NCI-H748 (cell line): ENCODE measurements at regions not wholly inside any gene's neighbourhood (a gene's known extent, or its start where the extent isn't known, plus 50 kb on each side); places are given as distances from the start of the nearest gene placed in this dataset.

Experiments used
- DNase-seq: peaks from one replicate; lab custom pipeline; 2025; ENCODE audit not compliant: unreplicated experiment; lab: John Stamatoyannopoulos, UW

DNA sequence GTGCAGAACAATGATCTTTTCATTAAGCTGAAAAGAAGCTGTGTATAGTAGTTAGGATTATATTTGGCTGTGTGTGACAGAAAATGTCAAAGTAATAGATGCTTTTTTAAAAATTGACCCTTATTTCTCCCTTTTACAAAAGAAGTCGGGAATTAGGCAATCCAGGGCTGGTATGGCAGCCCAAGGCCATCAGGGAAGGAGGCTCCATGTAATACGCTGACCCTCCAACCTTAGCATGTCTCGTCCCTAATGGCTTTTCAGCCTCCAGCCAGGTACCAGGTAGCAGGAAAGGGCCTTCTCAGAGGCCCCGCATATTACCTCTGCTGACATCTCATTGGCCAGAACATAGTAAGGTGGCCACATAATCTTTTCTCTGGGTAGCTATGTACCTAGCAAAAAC lies 79.7 kb downstream of the VCPKMT start:
- DNase-seq, result no peak

DNA sequence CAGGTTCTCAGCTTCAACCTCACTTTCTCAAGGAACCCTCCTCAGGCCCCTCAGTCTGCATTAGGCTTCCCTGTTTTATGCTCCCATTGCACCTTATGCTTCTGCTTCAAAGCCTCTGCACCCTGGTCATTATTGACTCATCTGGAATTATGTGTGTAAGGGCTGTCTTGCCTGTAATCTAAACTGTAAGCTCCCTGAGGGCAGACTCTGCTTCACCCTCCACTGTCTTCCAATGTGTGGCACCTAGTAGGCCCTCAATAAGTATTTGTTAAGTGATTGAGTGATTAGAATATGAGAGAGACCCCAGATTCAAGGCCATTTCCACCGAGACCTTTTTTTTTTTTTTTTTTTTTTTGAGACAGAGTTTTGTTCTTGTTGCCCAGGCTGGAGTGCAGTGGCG lies 79.1 kb downstream of the VCPKMT start:
- DNase-seq, result no peak

DNA sequence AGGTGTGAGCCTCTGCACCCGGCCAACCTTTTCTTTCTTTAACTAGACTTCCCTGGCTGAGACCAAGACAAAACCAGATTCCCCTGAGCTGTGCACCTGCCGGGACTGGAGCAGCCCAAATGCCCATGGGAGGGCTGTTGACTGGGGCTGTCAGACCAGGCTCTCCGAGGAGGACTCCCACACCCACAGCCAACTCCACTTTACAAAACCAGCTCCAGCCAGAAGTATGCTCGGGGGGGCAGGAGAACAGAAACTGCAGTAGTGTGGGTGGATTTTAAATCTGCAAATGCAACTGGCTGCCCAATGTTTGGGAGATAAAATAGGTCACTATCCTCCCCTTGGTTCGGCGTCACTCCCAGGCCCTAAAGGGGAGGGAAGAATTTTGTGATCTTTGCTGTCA lies 78.5 kb downstream of the VCPKMT start:
- DNase-seq, result no peak

DNA sequence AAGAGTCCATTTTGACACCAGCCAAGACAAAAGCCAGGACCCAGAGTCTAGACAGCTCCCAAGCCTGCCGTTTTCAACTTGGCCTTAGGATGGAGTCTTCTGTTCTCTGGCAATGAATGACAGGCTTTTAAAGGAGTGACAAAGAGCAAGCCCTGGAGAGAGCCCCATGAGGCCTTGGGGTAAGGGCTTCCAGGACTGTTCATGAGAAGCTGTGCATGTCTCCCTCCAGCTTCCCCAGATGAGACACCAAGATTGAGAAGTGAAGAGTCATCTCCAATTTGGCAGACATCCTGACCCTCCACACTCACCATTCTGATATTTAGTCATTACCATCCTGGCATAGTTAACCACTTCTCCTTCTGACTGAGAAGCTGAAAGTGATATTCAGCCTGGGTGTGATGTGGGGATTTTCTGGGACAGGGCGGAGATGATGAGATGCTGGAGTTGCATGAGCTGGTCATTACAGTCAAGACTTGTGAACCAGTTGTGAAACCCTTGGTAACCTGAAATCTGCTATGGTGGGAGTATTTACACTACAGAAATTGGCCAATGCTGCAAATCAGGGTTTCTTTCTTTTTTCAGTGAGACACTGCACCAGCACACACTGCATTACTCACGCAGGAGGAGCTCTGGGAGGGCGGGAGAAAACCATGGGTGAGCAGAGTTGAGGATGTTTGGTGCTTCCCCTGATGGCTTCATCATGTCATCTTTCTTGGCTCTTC lies 77.8 kb downstream of the VCPKMT start:
- no peak for DNase-seq

DNA sequence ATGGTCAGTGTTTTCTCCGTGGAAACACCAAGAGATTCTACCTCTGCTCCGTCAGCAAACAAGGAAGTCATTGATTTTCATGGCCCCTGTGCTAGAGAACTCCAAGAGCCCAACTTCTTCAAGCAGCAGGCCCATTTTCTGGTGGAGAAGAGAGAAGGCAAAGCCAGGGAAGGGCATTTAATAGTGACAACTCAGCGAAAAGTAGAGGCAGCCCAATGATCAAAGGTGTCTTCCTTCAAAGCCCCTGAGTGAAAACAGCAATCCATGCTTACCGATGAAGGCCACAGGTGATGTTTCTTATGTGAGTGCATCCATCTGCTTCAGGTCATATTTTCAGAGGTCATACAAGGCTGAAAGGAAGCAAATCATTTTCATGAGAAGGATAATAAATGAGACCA lies 77.3 kb downstream of the VCPKMT start:
- no peak for DNase-seq

DNA sequence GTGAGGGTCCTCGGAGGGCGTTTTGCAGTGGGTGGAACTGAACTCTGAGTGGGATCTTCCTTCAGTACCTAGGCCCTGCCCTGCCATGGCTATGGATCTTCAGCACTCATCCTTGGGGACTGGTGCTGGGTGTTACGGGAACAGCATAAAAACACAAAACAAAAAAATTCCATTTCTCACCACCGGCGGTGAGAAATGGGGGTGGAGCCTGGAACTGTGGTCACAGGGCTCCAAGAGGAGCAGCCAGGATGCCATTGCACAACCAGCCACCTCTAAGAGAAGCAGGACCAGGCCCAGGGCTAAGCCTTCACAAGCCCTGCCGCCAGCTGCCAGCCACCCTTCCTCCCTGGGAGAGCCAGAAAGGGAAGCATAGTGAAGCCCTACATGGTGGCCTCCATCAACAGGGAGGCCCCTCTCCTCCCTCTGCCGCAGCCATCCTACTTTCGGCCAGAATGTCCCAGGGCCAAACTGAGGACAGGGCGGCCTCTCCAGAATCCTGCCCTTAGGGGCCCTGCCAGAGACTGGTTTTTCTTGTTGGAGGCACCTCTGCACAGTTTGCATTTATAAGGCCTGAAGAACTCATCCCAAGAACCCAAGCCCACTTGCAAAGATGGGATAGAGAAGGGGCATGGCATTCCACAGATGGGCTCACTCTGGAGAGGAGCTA lies 76.5 kb downstream of the VCPKMT start:
- no peak for DNase-seq

DNA sequence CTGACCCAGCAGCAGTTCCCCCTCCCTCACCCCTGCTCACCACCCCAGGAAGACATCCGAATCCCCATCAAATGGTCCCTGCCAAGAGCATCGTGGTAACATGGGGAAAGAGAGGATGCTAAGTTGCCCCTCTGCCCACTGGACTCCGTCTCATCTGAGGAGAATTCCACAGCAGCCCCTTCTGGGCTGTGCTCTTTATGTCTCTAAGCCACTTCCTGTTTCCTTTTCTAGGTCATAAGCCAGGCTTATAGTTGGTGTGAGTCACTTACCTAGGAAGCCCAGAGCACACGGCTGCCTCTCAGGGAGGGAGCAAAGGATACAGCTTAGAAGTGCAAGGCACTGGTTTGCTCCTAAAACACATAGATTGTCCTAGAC lies 76.0 kb downstream of the VCPKMT start:
- DNase-seq, result no peak

DNA sequence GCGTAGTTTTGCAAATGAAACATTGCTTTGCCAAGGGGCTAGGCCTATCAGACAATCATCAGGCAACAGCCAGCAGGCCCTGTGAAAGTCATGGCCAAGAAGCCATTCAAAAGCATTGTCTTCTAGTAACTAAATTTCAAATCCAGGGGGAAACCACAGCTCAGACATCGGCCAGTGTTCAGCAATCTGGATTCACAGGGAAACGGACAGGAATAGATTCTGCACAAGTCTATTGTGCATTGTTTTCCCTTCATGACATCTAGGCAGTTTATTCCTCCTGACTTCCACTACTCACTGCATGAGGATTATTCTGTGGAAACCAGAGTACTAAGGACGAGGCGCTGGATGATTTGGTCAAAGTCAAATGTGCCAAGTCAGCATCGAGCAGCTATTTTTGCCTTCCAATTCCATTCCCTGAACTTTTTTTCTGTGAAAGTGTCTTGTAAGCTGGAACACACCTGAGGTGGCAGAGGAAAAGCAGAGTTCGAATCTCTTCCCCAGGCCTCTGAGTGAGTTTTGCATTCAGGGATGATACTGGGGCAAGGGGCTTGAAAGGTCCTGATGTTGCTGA lies 75.4 kb downstream of the VCPKMT start:
- no peak for DNase-seq

DNA sequence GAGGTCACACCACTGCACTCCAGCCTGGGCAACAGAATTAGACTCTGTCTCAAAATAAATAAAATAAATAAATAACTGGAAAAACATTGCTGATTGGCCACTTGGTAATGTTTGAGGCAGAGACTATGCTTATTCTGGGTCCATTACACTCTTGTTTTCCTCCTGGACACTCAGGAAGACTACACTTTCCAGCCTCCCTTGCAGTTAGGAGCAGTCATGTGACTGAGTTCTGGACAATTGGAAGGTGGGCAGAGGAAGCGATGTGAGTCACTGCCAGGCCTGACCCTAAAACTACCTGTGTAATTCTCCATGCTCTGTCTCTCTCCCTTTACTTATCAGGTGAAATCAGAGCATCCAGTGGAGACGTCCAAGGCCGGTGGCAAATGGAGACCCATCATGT lies 74.4 kb downstream of the VCPKMT start:
- no peak for DNase-seq

DNA sequence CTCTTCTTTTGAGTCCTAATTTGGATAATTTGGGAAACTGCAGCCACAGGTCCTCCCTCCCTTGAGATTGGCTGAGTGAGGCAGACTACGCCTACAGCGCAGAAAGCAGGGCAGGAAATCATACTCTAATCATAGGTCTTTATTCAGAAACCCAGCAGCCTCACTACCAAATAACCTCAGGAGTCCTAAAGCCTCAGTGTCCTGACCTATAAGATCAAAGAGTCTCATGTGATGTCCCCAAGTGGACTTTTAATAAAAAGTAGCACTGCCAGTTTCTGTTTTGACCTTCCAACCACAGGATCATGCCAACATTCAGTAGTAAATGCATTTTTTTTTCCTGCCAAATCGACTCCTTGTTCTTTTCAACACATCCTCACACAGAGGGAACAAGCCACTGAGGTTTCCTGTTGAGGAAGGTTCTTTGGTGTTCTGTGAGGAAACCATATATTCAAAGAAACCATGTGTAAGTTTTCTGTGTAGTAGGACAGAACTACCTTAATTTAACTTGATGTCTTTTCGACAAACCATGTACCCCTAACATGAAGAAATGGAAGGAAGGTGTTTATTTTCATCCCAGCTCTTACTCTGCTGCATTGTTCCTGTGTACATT lies 72.2 kb downstream of the VCPKMT start:
- no peak for DNase-seq

DNA sequence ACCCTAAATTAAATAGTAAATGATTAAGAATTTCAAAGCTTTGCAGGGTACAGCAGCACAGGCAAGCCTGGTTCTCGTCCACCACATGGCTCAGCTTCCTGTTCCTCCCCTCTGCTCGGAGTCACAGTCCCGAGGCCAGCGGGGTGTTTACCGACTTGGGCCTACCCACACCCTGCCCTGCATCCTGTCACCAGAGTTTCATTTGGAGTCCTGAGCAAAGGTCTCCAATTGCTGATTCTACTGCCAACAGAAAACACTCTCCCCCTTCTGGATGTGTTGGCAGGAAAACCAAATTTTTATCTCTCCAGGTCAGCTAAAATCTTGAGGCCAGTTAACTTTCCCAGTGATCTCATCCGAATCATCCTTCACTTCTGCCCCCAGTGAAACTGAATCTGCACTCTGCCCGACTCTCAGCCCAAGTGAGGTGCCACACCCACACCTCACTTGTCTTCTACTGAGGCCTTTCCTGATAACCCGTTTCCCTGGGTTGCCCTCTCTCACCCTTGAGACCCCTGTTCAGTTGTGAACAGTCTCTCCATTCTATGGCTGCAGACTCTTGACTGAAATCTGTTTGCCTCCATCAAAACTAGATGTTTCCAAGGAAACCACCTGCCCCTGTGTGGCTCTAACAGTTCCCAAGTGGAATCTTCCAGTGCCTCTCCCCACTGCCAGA lies 71.2 kb downstream of the VCPKMT start:
- no peak for DNase-seq

DNA sequence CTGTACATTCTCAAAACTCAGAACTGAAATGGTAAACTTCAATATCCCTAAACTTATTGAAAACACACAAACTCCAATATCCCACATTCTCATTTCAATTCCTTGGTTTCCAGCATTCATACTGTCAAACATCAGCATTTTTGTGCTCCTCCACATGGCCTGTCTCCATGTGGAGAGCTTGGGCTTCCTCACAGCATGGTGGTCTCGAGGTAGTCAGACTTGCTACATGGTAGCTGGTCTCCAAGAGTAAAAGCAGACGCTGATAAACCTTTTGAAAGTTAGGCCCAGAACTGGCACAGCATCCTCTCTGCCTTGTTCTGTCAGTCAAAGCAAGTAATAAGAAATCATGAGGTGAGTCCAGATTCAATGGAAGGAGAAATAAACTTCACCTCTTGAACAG lies 70.5 kb downstream of the VCPKMT start:
- DNase-seq, result no peak

DNA sequence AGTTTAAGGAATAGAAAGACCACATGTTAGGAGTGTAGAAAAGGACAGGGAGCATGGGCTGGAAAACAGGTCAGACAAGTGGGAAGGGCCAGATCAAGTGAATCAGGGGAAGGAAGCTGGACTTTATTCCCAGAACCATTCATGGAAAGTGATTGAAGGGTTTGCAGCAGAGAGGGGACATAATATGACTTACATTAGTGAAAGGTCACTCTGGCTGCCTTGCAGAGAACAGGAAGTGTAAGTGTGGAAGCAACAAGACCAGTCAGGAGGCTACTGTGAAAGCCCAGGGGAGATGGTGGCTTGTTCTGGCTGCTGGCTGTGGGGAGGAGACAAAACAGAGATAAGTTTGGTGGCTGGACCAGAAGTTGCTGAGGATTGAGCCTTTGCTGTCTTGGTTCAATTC lies 69.1 kb downstream of the VCPKMT start:
- DNase-seq, result no peak

DNA sequence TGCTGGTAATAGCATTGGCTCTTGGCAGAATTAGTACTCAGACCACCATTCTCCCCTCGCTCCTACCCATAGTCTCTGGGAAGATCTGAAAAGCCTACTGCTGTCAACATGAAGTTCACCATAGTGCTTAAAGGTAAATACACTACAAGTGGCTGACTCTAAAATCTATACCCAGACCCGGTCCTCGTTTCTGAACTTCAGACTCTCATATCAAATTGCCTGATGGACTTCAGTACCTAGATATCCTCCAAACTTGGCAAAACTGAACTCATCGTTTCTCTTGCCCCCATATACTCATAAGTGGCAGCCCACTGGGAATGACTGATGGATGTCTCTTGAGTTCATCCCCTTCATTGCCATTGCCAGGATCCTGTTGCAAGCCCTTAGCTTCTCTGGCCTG lies 67.3 kb downstream of the VCPKMT start:
- DNase-seq, result no peak

DNA sequence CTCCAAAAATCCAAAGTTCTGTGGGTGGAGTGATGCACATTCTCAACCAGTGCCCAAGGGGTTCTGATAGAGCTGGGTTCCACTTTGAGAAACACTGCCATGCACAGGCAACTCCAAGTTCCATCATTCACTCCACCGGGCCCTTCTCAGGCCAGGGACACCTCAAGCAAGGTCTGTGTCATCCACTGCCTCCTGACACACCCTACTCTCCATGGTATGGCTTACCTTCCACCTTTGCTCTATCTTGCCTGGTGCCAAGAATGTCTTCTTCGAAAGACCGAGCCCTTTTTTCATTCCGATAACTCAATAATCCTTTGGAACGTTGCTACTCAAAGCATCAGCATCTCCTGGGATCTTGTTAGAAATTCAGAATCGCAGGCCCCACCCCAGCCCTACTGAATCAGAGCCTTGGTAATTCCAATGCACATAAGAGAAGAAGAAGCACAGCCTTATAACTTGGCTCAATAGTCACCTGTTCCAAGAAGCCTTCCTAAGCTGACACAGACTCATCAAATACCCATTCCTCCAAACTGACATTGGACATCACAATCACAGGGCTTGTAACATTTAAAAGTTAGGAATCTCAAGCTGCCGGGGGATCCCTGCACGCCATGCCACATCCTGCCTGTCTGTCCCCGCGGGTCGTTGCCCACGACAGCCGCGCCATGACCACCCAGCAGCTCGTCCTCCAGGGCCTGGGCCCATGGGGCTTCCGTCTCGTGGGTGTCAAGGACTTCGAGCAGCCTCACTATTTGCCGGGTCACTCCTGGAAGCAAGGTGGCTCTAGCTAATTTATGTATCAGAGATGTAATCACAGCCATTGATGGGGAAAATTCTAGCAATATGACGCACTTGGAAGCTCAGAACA lies 66.4 kb downstream of the VCPKMT start:
- no peak for DNase-seq

DNA sequence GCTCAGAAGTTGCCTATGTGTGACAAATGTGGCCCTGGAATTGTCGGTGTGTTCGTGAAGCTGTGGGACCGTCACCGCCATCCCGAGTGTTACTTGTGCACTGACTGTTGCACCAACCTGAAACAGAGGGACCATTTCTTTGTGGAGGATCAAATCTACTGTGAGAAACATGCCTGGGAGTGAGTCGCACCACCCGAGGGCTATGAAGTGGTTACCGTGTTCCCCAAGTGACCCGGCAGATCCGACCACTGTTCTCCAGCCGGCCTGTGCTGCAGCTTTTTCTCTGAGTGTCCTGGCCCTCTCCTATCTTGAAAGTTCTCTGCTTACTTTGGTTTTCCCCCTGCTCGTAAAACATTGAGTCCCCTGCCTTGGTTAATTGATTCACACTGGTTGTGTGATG lies 65.3 kb downstream of the VCPKMT start:
- DNase-seq, result no peak

DNA sequence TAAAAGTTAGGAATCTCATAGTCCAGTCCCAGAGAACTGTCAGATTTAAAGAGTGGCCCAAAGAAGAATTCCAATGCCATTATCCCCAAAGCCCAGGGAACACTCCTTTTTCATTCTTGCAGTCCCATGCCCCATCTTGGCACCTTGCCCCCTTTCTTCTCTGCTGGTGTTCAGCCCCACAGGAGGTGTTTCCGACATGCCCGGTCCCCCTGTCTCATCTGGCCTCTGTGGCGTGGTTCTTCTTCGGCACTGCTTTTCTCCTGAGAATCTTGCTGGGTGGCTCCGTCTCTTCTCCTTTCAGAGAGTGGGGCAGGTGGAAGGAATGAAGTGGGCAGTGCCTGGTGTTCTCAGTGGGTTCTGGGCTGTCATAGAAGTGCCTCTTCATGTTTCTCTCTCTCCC lies 64.7 kb downstream of the VCPKMT start:
- no peak for DNase-seq

DNA sequence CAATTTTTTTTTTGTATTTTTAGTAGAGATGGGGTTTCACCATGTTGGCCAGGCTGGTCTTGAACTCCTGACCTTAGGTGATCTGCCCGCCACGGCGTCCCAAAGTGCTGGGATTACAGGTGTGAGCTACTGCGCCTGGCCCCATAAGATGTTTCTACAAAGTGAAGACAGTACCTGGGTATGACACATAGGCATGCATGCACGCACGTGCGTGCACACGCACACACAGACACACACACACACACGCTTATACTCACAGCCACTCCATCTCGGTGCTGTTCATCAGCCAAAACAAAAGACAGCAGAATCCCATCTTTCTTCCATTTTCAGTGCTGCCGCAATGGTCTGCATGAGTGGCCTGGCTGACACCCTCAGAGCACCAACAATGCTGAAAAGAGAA lies 63.9 kb downstream of the VCPKMT start:
- DNase-seq, result no peak

DNA sequence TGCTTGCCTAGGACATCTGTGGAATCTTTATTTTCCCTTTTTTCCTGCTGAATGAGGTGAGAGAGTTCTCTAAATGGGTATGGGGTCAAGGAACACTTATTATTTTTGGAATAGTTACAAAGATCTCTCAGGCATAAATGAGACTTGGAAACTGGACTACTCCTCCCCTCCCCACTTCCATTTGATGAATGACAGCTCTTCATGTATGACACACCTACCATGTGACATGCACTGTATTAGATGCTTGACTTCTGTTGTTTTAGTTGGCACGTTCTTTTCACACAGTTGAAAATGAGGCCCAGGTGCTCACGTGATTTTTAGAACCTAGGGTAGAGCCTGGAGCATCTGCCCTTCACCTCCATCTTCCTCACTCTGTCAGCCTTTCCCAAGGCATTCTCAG lies 62.4 kb downstream of the VCPKMT start:
- no peak for DNase-seq

DNA sequence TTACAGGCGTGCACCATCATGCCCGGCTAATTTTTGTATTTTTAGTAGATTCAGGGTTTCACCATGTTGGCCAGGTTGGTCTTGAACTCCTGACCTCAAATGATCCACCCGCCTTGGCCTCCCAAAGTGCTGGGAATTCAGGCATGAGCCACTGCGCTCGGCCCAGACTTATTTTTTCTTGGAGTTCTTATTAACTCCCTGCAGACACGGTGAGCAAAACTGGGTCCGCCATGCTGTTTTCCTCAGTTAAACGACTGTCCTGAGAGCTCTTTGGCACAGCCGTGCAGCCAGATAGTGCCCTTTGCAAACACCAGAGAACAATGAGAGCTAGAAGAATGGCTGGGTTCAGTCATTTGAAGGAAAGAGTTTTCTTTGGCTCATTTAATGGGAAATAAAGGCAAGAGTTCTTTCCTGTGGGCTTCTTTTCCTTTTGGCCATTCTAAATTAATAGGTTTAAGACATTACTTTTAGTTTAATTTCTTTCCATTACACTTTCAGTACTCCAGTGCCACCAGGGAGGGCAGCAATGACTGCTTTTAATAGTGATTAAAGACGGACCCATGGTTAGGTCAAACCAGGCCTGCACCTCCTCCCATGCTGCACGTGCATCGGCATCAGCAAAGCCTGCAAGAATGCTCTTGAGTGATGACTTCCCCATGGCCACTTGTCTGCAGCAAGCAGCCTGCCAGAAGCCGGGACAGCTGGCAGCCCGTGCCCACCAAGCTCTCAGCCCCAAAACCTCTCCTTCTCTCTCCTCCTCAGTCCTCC lies 60.7 kb downstream of the VCPKMT start:
- no peak for DNase-seq
